ENCODE measurements at regions not wholly inside any gene's neighbourhood (a gene's known extent, or its start where the extent isn't known, plus 50 kb on each side); places are given as distances from the start of the nearest gene placed in this dataset.

DNA sequence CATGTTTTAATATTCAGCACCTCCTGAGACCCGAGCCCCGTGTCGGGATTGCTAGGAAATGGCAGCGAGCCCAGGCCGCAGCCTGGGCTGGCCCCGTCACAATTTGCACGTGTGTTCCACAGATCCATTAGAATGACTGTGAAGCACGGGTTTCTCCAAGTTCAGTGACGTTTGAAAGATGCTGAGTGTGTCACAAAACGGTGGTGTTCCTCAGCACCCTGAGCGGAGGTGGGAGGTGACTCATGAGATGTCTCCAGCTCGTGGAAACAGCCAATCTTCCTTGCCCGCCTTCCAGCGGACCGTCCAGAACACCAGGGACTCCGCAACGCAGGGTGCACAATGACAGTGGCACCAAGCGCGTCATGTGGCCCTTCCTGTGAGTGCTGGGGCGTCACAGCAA, 412.8 kb downstream of the IRX2 start:
- no peaks in the 10 kb centered on the region for H3K36me3 Mint-ChIP-seq
- H3K9me3 Mint-ChIP-seq = peaks cover 0 to 6% (median 0%) of the 10 kb centered on the region in 7 donors
- H3K4me1 Mint-ChIP-seq = no peaks in the 10 kb centered on the region
- no peak for ATAC-seq (ENCODE audit: low read depth in 2 of 2)
- no peaks in the 10 kb centered on the region for H3K27me3 Mint-ChIP-seq
- no peak overlapping the region for H3K27ac Mint-ChIP-seq
- no peak overlapping the region for H3K4me3 Mint-ChIP-seq
- DNase-seq = no peak

DNA sequence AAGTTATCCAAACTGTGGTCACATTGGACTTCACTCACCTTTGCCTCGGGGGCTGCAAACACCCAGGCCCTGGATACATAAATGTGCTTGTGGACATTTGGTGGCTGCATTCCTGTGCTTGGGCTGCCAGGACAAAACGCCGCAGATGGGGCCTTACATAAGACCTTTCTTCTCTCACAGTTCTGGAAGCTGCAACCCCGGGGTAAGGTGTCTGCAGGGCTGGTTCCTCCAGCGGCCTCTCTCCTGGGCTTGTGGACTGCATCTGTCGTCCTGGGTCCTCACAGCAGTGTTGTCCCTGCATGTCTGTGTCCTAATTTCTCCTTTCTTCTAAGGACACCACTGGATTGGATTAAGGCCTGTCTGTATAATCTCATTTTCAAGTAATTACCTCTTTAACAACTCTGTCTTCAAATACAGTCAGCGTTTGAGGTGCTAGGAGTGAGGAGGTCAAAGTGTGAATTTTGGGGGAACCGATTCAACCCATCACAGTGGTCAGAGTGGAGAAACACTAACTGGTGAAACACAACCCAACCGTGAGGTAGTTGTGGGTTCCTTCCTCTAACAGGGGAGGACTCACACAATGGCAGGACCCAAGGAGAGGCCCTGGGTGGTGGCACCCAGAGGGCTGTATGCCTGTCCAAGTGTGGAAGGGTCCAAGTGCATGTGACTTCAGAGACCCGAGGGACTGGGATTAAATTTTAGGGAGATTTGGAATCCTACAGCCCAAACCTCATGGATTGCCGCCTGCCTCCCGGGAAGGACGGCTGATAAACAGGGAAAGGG, 415.6 kb downstream of the IRX2 start:
- ATAC-seq (ENCODE audit: low read depth in 2 of 2) (no peak), DNase-seq (no peak)
- Mint-ChIP-seq H3K4me1 (no peaks in the 10 kb centered on the region), H3K36me3 (no peaks in the 10 kb centered on the region), H3K27me3 (peaks cover 0 to 3% (median 0%) of the 10 kb centered on the region in 3 donors), H3K4me3 (peak overlapping the region in 1 of 8 donors; percentile 61), H3K9me3 (peaks cover 0 to 8% (median 4%) of the 10 kb centered on the region in 7 donors), H3K27ac (no peak overlapping the region)

DNA sequence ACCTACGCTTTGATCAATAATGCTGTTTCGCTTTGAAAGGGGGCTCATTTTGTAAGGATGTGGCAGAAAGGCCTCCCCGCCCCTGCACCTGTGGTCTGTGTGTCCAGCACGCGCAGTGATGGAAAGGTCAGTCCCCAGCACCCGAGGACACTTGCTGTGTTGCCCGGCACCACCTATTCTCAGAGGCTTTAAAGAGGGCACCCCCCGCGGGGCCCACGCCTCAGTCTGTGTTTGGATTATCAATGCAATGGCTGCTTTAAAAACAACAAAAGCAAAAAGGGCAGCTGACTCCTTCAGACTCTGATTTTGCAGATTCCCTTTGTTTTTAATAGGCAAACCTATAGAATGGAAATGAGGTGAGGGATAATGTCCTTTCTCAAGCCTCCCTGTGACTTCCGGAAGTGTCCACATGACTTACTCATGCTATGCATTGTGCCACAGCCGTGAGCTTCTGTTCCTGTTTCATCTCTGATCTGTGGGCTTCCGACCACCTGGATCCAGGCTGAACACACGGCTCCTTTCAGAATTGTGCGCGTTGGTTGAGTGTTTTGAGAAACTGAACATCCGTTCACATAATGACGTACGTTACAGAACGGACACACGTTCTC, 416.2 kb downstream of the IRX2 start:
- DNase-seq = no peak
- Mint-ChIP-seq H3K4me1 (no peaks in the 10 kb centered on the region), H3K4me3 (no peak overlapping the region), H3K27ac (no peak overlapping the region), H3K9me3 (peaks cover 0 to 8% (median 4%) of the 10 kb centered on the region in 7 donors), H3K36me3 (no peaks in the 10 kb centered on the region), H3K27me3 (peaks cover 0 to 3% (median 0%) of the 10 kb centered on the region in 3 donors)
- no peak for ATAC-seq (ENCODE audit: low read depth in 2 of 2)

DNA sequence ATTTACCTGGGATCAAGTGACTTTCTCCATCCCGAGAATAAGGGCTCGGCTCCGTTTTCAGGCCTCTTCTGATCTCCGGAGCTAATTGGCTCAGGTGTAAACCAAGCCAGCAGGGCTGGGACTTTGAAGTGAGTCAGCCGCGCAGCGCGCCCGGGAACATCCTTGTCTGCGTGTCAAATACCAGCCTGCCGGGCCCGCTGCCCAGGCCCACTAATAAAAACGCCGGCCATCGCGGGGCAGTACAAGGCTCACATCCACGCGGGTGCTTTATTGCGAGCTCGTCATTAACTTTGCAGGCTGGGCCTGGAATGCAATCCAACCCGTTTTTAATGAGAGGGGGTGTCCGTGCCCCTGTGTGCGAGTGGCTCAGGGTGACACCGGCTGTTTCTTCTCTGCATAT, 416.8 kb downstream of the IRX2 start:
- peaks cover 0 to 8% (median 4%) of the 10 kb centered on the region in 7 donors for H3K9me3 Mint-ChIP-seq

DNA sequence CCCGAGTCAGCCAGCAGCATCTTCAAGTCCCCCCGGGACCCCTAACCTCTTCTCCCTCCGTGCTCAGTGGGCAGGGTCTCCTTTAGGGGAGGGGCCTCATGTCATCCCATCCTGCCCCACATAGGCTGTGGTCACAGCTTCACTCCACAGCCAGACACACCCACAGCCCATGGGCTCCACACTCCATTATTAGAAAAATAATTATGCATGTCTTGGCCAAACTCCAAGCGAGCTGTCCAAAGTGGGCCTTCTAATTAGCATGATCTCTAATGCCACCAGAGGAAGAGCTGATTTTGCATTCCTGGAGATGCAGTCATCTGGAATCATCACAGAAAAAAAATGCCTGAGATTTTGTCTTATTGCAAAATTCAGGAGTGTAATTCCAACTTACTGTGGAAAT, 418.2 kb downstream of the IRX2 start:
- DNase-seq (no peak), ATAC-seq (ENCODE audit: low read depth in 2 of 2) (no peak)
- H3K4me3 Mint-ChIP-seq = no peak overlapping the region
- no peaks in the 10 kb centered on the region for H3K4me1 Mint-ChIP-seq
- no peak overlapping the region for H3K27ac Mint-ChIP-seq
- H3K9me3 Mint-ChIP-seq = peaks cover 0 to 15% (median 6%) of the 10 kb centered on the region in 7 donors
- H3K36me3 Mint-ChIP-seq = no peaks in the 10 kb centered on the region
- peaks cover 0 to 3% (median 0%) of the 10 kb centered on the region in 3 donors for H3K27me3 Mint-ChIP-seq

More for the DNA sequence above, 416.8 kb downstream of the IRX2 start:
- Mint-ChIP-seq H3K27me3 (peaks cover 0 to 3% (median 0%) of the 10 kb centered on the region in 3 donors), H3K4me3 (no peak overlapping the region), H3K27ac (no peak overlapping the region), H3K4me1 (no peaks in the 10 kb centered on the region), H3K36me3 (no peaks in the 10 kb centered on the region)
- DNase-seq = no peak
- ATAC-seq (ENCODE audit: low read depth in 2 of 2) = no peak

DNA sequence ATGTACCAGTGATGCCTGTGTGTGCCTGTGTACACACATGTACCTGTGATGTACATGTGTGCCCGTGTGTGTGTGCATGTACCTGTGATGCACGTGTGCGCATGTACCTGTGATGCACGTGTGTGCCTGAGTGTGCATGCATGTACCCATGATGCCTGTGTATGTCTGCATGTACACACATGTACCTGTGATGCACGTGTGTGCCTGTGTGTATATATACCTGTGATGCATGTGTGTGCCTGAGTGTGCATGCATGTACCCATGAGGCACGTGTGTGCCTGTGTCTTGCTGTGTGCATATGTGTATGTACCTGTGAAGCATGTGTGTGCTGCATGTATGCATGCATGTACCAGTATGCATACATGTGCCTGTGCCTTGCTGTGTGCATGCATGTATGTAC, 419.0 kb downstream of the IRX2 start:
- Mint-ChIP-seq H3K9me3 (peaks cover 0 to 19% (median 6%) of the 10 kb centered on the region in 7 donors), H3K27me3 (peaks cover 0 to 3% (median 0%) of the 10 kb centered on the region in 3 donors), H3K36me3 (no peaks in the 10 kb centered on the region), H3K27ac (no peak overlapping the region), H3K4me3 (no peak overlapping the region), H3K4me1 (no peaks in the 10 kb centered on the region)
- no peak for DNase-seq
- ATAC-seq (ENCODE audit: low read depth in 2 of 2) = no peak

DNA sequence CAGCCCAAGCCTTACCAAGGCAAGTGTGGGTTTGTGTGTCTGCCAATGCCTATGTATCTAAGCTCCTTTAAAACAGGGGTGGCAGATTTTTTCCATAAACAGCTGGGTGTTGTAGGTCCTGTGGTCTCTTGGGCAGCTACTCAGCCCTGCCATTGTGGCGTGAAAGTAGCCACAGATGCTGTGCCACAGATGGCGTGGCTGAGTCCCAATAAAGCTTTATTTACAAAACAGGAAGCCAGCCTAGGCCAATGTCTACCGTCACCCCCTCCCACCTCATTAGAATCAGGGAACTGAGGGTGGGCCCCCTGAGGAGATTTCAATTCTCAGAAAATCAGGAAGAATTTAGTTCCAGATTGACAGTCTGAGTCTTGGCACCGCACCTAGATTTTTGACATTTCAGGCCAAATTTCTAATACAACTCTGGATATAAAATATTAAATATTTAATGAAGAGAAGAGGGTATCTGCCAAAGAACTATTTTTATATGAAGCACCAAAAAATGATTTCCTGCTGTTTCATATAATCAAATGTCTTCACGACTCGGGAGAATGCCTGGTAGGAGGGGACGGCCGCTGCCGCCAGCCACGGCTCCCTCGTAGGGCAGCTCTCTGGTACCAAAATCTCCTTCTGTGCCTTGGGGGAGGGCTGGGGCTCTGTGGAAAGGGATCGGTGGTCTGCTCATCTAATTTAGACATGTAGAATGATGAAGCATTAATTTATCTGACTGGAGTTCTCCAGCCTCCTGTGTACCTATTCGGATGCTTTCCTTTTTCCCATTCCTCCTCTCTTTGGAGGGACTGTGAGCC, 420.9 kb downstream of the IRX2 start:
- H3K27ac Mint-ChIP-seq = peak overlapping the region in 1 of 6 donors; percentile 34
- H3K36me3 Mint-ChIP-seq = no peaks in the 10 kb centered on the region
- peaks cover 0 to 19% (median 6%) of the 10 kb centered on the region in 7 donors for H3K9me3 Mint-ChIP-seq
- peaks cover 0 to 3% (median 0%) of the 10 kb centered on the region in 3 donors for H3K27me3 Mint-ChIP-seq
- DNase-seq (no peak), ATAC-seq (ENCODE audit: low read depth in 2 of 2) (no peak)
- H3K4me3 Mint-ChIP-seq = no peak overlapping the region
- no peaks in the 10 kb centered on the region for H3K4me1 Mint-ChIP-seq

DNA sequence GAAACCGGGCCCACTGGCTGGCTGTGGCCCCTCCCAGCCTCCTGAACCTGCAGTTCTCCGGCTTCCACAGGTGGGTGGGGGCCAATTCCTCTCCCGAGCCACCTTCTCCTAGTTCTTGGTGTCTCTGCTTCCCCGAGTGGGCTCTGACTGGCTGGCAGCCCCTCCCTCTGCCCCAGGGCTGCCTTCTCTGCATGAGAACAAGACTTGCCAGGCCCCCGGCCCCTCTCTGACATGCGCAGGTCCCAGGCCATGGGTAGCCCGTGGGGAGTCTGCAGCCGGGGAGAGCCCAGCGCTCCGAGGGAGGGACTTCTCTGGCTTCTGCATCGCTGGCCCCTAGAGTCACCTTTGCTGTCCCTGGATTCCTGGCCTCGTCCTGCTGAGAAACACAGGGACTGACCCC, 421.7 kb downstream of the IRX2 start:
- Mint-ChIP-seq H3K36me3 (no peaks in the 10 kb centered on the region), H3K4me3 (no peak overlapping the region), H3K27me3 (peaks cover 0 to 3% (median 0%) of the 10 kb centered on the region in 3 donors), H3K27ac (no peak overlapping the region), H3K4me1 (no peaks in the 10 kb centered on the region), H3K9me3 (peaks cover 0 to 19% (median 6%) of the 10 kb centered on the region in 7 donors)
- no peak for ATAC-seq (ENCODE audit: low read depth in 2 of 2)
- DNase-seq = no peak

DNA sequence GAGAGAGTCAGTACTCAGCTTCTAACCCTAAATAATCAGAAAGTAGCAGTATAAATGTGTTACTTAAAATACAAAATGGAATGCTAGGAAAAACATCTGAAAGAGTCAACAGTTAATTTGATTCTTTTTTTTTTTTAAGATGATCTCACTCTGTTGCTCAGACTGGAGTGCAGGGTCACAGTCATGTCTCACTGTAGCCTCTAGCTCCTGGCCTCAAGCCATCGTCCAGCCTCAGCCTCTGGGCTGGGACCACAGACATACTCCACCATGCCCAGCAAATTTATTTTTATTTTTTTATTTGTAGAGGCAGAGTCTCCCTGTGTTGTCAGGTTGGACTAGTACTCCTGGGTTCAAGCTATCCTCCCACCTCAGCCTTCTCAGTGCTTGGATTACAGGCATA, 424.9 kb downstream of the IRX2 start:
- H3K27me3 Mint-ChIP-seq = peaks cover 0 to 7% (median 6%) of the 10 kb centered on the region in 3 donors
- no peak overlapping the region for H3K27ac Mint-ChIP-seq
- H3K36me3 Mint-ChIP-seq = peaks cover 0 to 9% of the 10 kb centered on the region in 2 donors

DNA sequence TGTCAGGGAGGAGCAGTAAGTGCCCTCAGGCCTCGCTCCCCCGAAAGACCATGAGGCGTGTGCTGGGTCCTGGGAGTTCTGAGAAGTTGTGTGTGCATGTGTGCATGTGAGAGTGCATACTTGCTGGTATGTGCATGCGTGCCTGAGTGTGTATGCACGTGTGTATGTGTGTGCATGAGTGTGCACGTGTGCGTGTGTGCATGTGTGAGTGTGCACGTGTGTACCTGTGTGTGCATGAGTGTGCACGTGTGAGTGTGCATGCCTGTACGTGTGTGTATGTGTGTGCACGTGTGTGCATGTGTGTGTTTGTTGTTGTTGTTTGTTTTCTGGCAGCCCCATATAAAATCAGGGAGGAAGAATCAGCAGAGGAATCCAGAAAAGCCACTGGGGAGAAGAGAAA, 426.7 kb downstream of the IRX2 start:
- Mint-ChIP-seq H3K4me1 (no peaks in the 10 kb centered on the region), H3K27me3 (peaks cover 0 to 7% (median 6%) of the 10 kb centered on the region in 3 donors), H3K9me3 (peaks cover 2 to 20% (median 8%) of the 10 kb centered on the region in 7 donors), H3K36me3 (peaks cover 0 to 9% of the 10 kb centered on the region in 2 donors), H3K27ac (no peak overlapping the region), H3K4me3 (no peak overlapping the region)
- ATAC-seq (ENCODE audit: low read depth in 2 of 2) (no peak), DNase-seq (no peak)

More for the DNA sequence above, 424.9 kb downstream of the IRX2 start:
- Mint-ChIP-seq H3K4me3 (no peak overlapping the region), H3K4me1 (no peaks in the 10 kb centered on the region), H3K9me3 (peaks cover 2 to 16% (median 8%) of the 10 kb centered on the region in 7 donors)
- ATAC-seq (ENCODE audit: low read depth in 2 of 2) (no peak), DNase-seq (no peak)

DNA sequence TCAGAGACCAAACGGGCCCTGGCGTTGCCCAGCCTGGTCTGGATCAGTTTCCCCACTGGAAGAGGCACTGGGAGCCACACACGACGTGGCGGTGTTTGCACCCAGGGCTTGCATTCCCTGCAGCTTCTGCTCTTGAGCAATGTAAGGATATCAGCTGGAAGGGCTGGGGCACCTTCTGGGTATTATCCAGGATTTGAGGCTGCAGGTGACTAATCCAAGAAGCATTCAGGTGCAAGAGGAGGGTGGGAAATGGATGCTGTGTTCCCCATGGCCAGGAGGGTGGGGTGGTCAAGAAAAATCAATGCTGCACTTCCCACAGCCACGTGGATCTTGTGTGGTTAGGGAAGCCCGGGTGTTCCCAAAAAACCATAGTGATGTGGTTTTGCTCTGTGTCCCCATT, 430.9 kb downstream of the IRX2 start:
- Mint-ChIP-seq H3K36me3 (peaks cover 0 to 9% of the 10 kb centered on the region in 2 donors), H3K4me1 (no peaks in the 10 kb centered on the region), H3K4me3 (no peak overlapping the region), H3K27ac (no peak overlapping the region), H3K9me3 (peaks cover 2 to 14% (median 7%) of the 10 kb centered on the region in 7 donors), H3K27me3 (peaks cover 0 to 7% (median 6%) of the 10 kb centered on the region in 3 donors)
- ATAC-seq (ENCODE audit: low read depth in 2 of 2) = no peak
- no peak for DNase-seq

DNA sequence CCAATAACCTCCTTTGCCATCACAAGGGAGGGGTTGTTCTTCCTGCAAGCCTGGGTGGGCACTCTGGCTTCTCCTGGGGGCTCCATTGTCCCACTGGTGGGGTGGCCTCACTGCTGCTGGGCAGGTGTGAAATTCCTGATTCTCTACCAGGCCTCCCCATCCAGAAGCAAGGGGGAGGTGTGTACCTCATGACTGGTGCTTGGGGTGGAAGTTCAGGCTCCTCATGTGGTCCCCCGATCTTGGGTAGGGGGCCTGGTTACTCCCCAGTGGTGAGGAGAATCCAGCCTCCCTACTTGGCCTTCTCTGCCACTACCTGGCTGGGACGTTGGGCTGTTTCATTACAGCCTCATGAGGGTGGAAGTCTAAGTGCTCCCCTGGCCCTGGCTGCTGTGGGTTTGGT, 433.9 kb downstream of the IRX2 start:
- H3K4me1 Mint-ChIP-seq = no peaks in the 10 kb centered on the region
- H3K9me3 Mint-ChIP-seq = peaks cover 0 to 34% (median 8%) of the 10 kb centered on the region in 7 donors
- no peak for DNase-seq
- ATAC-seq (ENCODE audit: low read depth in 2 of 2) = no peak
- H3K4me3 Mint-ChIP-seq = no peak overlapping the region
- no peaks in the 10 kb centered on the region for H3K27me3 Mint-ChIP-seq
- peaks cover 0 to 6% of the 10 kb centered on the region in 2 donors for H3K36me3 Mint-ChIP-seq
- no peak overlapping the region for H3K27ac Mint-ChIP-seq

DNA sequence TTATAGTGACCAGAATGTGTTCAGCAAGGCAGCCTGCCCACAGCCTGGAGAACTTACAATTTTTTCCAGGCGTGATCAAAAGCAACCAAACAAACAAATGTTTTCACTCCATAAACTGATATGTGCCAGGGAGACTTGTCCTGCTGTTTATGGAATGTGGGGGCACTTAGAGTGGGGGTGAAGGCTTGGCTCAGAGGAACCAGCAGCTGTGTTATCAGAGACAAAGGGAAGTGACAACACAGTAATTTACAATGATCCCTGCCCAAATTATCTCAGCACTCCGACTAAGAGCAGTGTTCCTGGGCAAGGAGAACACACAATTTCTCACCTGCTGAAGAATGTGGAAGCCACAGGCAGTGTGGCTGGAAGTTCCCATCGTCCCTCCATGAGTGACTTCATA, 429.1 kb upstream of the IRX4 start:
- Mint-ChIP-seq H3K27ac (no peak overlapping the region), H3K4me1 (no peaks in the 10 kb centered on the region), H3K36me3 (peaks cover 0 to 6% of the 10 kb centered on the region in 2 donors), H3K4me3 (no peak overlapping the region), H3K9me3 (peaks cover 0 to 39% (median 11%) of the 10 kb centered on the region in 7 donors), H3K27me3 (no peaks in the 10 kb centered on the region)
- DNase-seq = no peak
- ATAC-seq (ENCODE audit: low read depth in 2 of 2) = no peak
